Gastroesophageal sphincter (tissue), 4 donors: ENCODE measurements at regions not wholly inside any gene's neighbourhood (a gene's known extent, or its start where the extent isn't known, plus 50 kb on each side); places are given as distances from the start of the nearest gene placed in this dataset.
A peak's percentile ranks its signal among the peaks of the same experiment; 100 is the strongest.
"Not testable (repeated sequence)": the region's sequence is repeated elsewhere in the genome, so short reads cannot be mapped to it uniquely, and the experiment has no call there.

Experiments used
- ATAC-seq: fragments of 150-250 bp; one replicate; pipeline ENCODE4 v1.9.1; 2016; ENCODE audit warnings: mild to moderate bottlenecking, moderate library complexity
- H3K27ac ChIP-seq, 4 donors: fragments of 200-600 bp; sonication (generic) in 3 of 4; 1 replicate in 3 of 4; 2 replicates in 1 of 4; pipeline ENCODE4 v1.5.1; 2016 to 2019
- H3K27me3 ChIP-seq: fragments of 200-600 bp; sonication (generic); one replicate; pipeline ENCODE4 v1.5.1; 2019
- H3K36me3 ChIP-seq, 2 donors: fragments of 200-600 bp; sonication (generic); one replicate each; pipeline ENCODE4 v1.5.1; 2019; ENCODE audit warnings: control low read depth in 1 of 2
- H3K4me1 ChIP-seq, 3 donors: fragments of 200-600 bp; sonication (generic); 1 replicate in 2 of 3; 2 replicates in 1 of 3; pipeline ENCODE4 v1.5.1; 2016 to 2019; ENCODE audit warnings: control low read depth in 2 of 3
- H3K4me3 ChIP-seq, 2 donors: fragments of 200-600 bp; sonication (generic); one replicate each; pipeline ENCODE4 v1.5.1; 2019; ENCODE audit warnings: mild to moderate bottlenecking in 1 of 2, moderate library complexity in 1 of 2
- H3K9me3 ChIP-seq, 3 donors: fragments of 200-600 bp; sonication (generic); one replicate each; pipeline ENCODE4 v1.5.1; 2017 to 2019; ENCODE audit warnings: control low read depth in 2 of 3
- EP300 ChIP-seq: sonication (generic); formaldehyde crosslinking; IDR thresholded peaks from one replicate; pipeline ENCODE4 v1.6.1; 2017; ENCODE audit warnings: antibody characterized with exemption, mild to moderate bottlenecking
- POLR2A ChIP-seq, 2 donors: fragments of 450-650 bp; IDR thresholded peaks; one replicate each; pipeline ENCODE4 v1.6.1; 2017; ENCODE audit warnings: antibody characterized with exemption in 2 of 2, mild to moderate bottlenecking in 2 of 2, moderate library complexity in 1 of 2
- POLR2AphosphoS5 ChIP-seq: sonication (generic); formaldehyde crosslinking; IDR thresholded peaks from one replicate; pipeline ENCODE4 v1.6.1; 2017; ENCODE audit warnings: antibody characterized with exemption
- WGBS, 2 donors: methylation state at CpG; one replicate each; pipeline ENCODE4 v1.1.5; 2018; ENCODE audit warnings: low coverage in 1 of 2; 5-methylcytosine and 5-hydroxymethylcytosine counted together
- TF ChIP-seq, protein P1 (sequence below), 4 experiments: fragments of 200-600 bp in 2 of 4; fragments of 450-650 bp in 2 of 4; sonication (generic) in 1 of 4; IDR thresholded peaks; one replicate each; pipeline ENCODE4 v1.5.1; 2017 to 2019; ENCODE audit warnings: antibody characterized with exemption in 4 of 4, mild to moderate bottlenecking in 2 of 4, moderate library complexity in 2 of 4

DNA sequence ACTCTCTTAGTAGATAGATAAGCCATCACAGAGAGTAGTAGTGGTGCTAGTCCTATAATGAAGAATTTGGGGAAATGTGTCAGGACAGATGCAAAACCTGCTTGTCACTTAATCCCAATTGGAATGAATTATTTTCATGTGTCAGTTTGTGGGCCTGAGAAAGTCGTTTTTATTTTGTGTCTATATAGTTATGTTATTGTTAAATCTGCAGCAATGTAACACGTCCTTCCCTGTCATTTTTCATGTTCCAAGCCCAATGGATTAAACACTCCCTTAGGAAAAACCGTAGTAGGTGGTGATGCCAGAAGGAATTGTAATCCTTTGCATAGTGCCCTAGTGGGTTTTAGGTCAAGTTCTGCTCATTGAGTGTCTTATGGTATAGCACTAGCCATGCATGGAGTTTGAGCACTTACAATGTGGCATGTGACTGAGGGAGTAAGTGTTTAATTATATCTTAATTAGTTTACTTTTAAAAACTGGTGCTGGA, 105.9 kb upstream of the PRSS16 start:
- H3K9me3 ChIP-seq = no peaks in the 10 kb centered on the region
- H3K27ac ChIP-seq = no peak overlapping the region
- no peaks in the 10 kb centered on the region for H3K36me3 ChIP-seq
- peaks cover 0 to 45% (median 6%) of the 10 kb centered on the region in 3 donors for H3K4me1 ChIP-seq
- no peak for ATAC-seq
- H3K4me3 ChIP-seq = no peak overlapping the region
- WGBS, 2 donors = 61 to 65% methylated on average over 3 of the region's 3 CpGs
- TF ChIP-seq POLR2A (IDR thresholded peaks at IDR 0.05) (no peak), POLR2AphosphoS5 (no peak), EP300 (no peak)
- TF ChIP-seq, protein P1, sequence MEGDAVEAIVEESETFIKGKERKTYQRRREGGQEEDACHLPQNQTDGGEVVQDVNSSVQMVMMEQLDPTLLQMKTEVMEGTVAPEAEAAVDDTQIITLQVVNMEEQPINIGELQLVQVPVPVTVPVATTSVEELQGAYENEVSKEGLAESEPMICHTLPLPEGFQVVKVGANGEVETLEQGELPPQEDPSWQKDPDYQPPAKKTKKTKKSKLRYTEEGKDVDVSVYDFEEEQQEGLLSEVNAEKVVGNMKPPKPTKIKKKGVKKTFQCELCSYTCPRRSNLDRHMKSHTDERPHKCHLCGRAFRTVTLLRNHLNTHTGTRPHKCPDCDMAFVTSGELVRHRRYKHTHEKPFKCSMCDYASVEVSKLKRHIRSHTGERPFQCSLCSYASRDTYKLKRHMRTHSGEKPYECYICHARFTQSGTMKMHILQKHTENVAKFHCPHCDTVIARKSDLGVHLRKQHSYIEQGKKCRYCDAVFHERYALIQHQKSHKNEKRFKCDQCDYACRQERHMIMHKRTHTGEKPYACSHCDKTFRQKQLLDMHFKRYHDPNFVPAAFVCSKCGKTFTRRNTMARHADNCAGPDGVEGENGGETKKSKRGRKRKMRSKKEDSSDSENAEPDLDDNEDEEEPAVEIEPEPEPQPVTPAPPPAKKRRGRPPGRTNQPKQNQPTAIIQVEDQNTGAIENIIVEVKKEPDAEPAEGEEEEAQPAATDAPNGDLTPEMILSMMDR (IDR thresholded peaks at IDR 0.05) = no peak
- no peaks in the 10 kb centered on the region for H3K27me3 ChIP-seq

- H3K36me3 ChIP-seq, H3K27me3 ChIP-seq, H3K9me3 ChIP-seq, H3K4me3 ChIP-seq, H3K27ac ChIP-seq, ATAC-seq: not testable (repeated sequence)
- 97 to 98% methylated on average over 4 of the region's 4 CpGs for WGBS, 2 donors
- H3K4me1 ChIP-seq = peaks cover 0 to 52% (median 6%) of the 10 kb centered on the region in 3 donors
Observed at GRCh38 chr6:27143020-27143388, 104.5 kb upstream of the PRSS16 start.

GRCh38 chr6:27143474-27144026, 104.0 kb upstream of the PRSS16 start:
- no peak overlapping the region for H3K27ac ChIP-seq

GRCh38 chr6:27144740-27145079, 102.8 kb upstream of the PRSS16 start:
- H3K27me3 ChIP-seq = no peaks in the 10 kb centered on the region
- peak overlapping the region in 1 of 2 donors; percentile 66 for H3K4me3 ChIP-seq
- no peak for TF ChIP-seq EP300
- no peak for TF ChIP-seq POLR2AphosphoS5
- TF ChIP-seq, protein P1 (IDR thresholded peaks at IDR 0.05) = no peak
- no peak for TF ChIP-seq POLR2A (IDR thresholded peaks at IDR 0.05)
- ATAC-seq = no peak
- WGBS, 2 donors = 34 to 44% methylated on average over 6 of the region's 6 CpGs
- no peaks in the 10 kb centered on the region for H3K36me3 ChIP-seq
- peaks cover 0 to 40% (median 6%) of the 10 kb centered on the region in 3 donors for H3K4me1 ChIP-seq
- no peak overlapping the region for H3K27ac ChIP-seq
- H3K9me3 ChIP-seq = no peaks in the 10 kb centered on the region

More at GRCh38 chr6:27143474-27144026, 104.0 kb upstream of the PRSS16 start:
- 78 to 100% methylated on average over 1 of the region's 2 CpGs for WGBS, 2 donors
- H3K27me3 ChIP-seq = no peaks in the 10 kb centered on the region
- TF ChIP-seq POLR2A (IDR thresholded peaks at IDR 0.05) = no peak
- TF ChIP-seq, protein P1 (IDR thresholded peaks at IDR 0.05) = no peak
- TF ChIP-seq POLR2AphosphoS5 = no peak
- no peak for TF ChIP-seq EP300
- H3K4me1 ChIP-seq = peaks cover 0 to 52% (median 6%) of the 10 kb centered on the region in 3 donors
- H3K36me3 ChIP-seq = no peaks in the 10 kb centered on the region
- no peak overlapping the region for H3K4me3 ChIP-seq
- no peaks in the 10 kb centered on the region for H3K9me3 ChIP-seq
- no peak for ATAC-seq

DNA sequence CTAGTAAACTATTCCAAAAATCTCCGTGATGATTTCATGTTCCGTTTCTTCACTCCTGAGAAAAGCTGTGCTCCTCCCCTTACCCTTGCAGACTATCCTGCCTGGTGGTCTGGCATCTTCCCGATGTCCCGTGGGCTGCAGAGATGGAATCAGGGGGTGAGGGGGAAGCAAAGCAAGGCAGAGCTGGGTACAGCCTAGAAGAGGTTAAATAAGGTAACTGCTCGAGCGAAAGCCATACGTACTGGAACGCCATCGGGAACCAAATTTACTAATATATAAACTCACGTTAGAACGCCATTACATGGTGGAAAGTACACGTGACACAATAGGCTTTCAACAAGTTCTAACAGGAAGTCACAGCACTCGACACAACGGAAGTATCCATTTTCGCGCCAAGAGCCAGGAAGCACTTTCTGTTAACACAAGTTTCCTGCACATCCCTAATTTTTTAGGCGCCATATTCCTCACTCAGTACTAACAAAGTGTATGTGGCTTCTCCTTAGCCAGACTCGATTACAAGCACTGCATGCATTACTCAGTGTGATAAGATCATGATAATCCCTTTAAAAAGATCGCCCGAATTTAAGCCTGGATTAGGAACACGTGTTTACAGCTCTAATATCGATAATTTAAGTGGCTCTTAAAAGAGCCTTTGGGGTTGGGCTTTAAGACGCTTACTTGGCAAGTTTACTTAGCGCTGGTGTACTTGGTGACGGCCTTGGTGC, 101.6 kb upstream of the PRSS16 start:
- WGBS, 2 donors = 1 to 3% methylated on average over 9 to 22 of the region's 25 CpGs
- Histone ChIP-seq H3K36me3 (no peaks in the 10 kb centered on the region), H3K9me3 (no peaks in the 10 kb centered on the region), H3K4me1 (peaks cover 0 to 34% (median 6%) of the 10 kb centered on the region in 3 donors), H3K4me3 (peak overlapping the region; percentile 66 to 86), H3K27me3 (no peaks in the 10 kb centered on the region), H3K27ac (peak overlapping the region; percentile 87 to 95 (median 90))
- peak; percentile 52 for TF ChIP-seq POLR2AphosphoS5
- no peak for TF ChIP-seq EP300
- TF ChIP-seq POLR2A (IDR thresholded peaks at IDR 0.05) = peak; percentile 20 to 34
- ATAC-seq = peak; percentile 63

DNA sequence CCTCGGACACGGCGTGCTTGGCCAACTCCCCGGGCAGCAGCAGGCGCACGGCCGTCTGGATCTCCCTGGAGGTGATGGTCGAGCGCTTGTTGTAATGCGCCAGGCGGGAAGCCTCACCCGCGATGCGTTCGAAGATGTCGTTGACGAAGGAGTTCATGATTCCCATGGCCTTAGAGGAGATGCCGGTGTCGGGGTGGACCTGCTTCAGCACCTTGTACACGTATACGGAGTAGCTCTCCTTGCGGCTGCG, 101.1 kb upstream of the PRSS16 start:
- not testable (repeated sequence) for H3K9me3 ChIP-seq, H3K27me3 ChIP-seq, ATAC-seq, H3K36me3 ChIP-seq
- 9% methylated on average over 20 of the region's 23 CpGs; no CpG with 5 or more reads in 1 of the 2 donors for WGBS, 2 donors
- H3K4me1 ChIP-seq = peaks cover 0 to 34% (median 6%) of the 10 kb centered on the region in 3 donors
- H3K4me3 ChIP-seq = peak overlapping the region; percentile 66 to 86
- peak overlapping the region; percentile 87 to 95 (median 90) for H3K27ac ChIP-seq
